ENCODE measurements at regions not wholly inside any gene's neighbourhood (a gene's known extent, or its start where the extent isn't known, plus 50 kb on each side); places are given as distances from the start of the nearest gene placed in this dataset.

GRCh38 chr16:5319799-5320198 lies 222.2 kb upstream of the EEF2KMT start:
- TF ChIP-seq CTCF (IDR thresholded peaks at IDR 0.05 in 4 of 5, conservative IDR thresholded peaks at IDR 0.05 in 1 of 5) (no peak), POLR2A (IDR thresholded peaks at IDR 0.05) (no peak)
